Stomach (tissue), 4 donors: ENCODE measurements at regions not wholly inside any gene's neighbourhood (a gene's known extent, or its start where the extent isn't known, plus 50 kb on each side); places are given as distances from the start of the nearest gene placed in this dataset.

Source experiments
- EP300 ChIP-seq: sonication (generic); formaldehyde crosslinking; IDR thresholded peaks from one replicate; pipeline ENCODE4 v1.6.1; 2017; ENCODE audit warnings: antibody characterized with exemption
- POLR2A ChIP-seq, 4 donors: fragments of 450-650 bp; IDR thresholded peaks; one replicate each; pipeline ENCODE4 v1.6.1; 2016; ENCODE audit warnings: antibody characterized with exemption in 4 of 4, control low read depth in 2 of 4, mild to moderate bottlenecking in 1 of 4, moderate library complexity in 1 of 4
- POLR2AphosphoS5 ChIP-seq, 3 donors: sonication (generic); formaldehyde crosslinking; IDR thresholded peaks; one replicate each; pipeline ENCODE4 v1.6.1; 2016; ENCODE audit warnings: antibody characterized with exemption in 3 of 3
- TF ChIP-seq, protein P1 (sequence below), 7 experiments: fragments of 450-650 bp in 4 of 7; fragments of 200-600 bp in 3 of 7; sonication (generic) in 3 of 7; IDR thresholded peaks; one replicate each; pipeline ENCODE4 v1.5.1; 2016 to 2019; ENCODE audit warnings: antibody characterized with exemption in 7 of 7, control low read depth in 2 of 7, mild to moderate bottlenecking in 1 of 7

- TF ChIP-seq EP300 (no peak), POLR2A (IDR thresholded peaks at IDR 0.05) (no peak), POLR2AphosphoS5 (IDR thresholded peaks at IDR 0.05) (no peak)
- TF ChIP-seq, protein P1, sequence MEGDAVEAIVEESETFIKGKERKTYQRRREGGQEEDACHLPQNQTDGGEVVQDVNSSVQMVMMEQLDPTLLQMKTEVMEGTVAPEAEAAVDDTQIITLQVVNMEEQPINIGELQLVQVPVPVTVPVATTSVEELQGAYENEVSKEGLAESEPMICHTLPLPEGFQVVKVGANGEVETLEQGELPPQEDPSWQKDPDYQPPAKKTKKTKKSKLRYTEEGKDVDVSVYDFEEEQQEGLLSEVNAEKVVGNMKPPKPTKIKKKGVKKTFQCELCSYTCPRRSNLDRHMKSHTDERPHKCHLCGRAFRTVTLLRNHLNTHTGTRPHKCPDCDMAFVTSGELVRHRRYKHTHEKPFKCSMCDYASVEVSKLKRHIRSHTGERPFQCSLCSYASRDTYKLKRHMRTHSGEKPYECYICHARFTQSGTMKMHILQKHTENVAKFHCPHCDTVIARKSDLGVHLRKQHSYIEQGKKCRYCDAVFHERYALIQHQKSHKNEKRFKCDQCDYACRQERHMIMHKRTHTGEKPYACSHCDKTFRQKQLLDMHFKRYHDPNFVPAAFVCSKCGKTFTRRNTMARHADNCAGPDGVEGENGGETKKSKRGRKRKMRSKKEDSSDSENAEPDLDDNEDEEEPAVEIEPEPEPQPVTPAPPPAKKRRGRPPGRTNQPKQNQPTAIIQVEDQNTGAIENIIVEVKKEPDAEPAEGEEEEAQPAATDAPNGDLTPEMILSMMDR (IDR thresholded peaks at IDR 0.05) = no peak
Observed at GRCh38 chr2:16434393-16434792, 231.2 kb downstream of the CYRIA start.
